ENCODE measurements at regions not wholly inside any gene's neighbourhood (a gene's known extent, or its start where the extent isn't known, plus 50 kb on each side); places are given as distances from the start of the nearest gene placed in this dataset.
A peak's percentile ranks its signal among the peaks of the same experiment; 100 is the strongest.
"Not testable (repeated sequence)": the region's sequence is repeated elsewhere in the genome, so short reads cannot be mapped to it uniquely, and the experiment has no call there.

DNA sequence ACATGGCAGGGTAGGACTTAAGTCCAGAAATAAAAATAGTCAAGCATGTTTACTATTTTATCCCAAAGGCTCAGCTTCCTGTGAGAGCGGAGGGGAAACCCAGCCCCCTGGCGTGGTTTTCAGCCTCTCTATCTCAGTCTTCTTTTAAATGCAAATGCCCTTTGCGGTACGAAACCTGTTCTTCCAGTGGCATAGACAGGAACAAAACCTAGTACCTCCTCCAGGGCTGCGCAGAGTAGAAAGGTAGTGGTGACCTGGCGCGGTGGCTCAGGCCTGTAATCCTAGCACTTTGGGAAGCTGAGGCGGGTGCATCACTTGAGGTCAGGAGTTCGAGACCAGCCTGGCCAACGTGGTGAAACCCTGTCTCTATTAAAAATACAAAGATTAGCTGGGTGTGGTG, 181.3 kb upstream of the FOXK1 start:
- no peaks in the 10 kb centered on the region for H3K27me3 ChIP-seq
- no peak overlapping the region for H3K27ac ChIP-seq
- no peaks in the 10 kb centered on the region for H3K9me3 ChIP-seq (ENCODE audit: low read depth)
- Mint-ChIP-seq H3K4me1 (no peaks in the 10 kb centered on the region), H3K9me3 (peaks cover 12% of the 10 kb centered on the region), H3K27me3 (ENCODE audit: insufficient read depth, low read depth) (peaks cover 2% of the 10 kb centered on the region), H3K36me3 (peaks cover 2% of the 10 kb centered on the region), H3K27ac (no peak overlapping the region), H3K4me3 (no peak overlapping the region)
- no peak overlapping the region for H3K9ac ChIP-seq
- DNase-seq (ENCODE audit: low spot score), result peak; percentile 18
- peak overlapping the region; percentile 69 for H2AFZ ChIP-seq (replicated peaks)
- H3F3A ChIP-seq (ENCODE audit: low read depth), result no peaks in the 10 kb centered on the region
- no peaks in the 10 kb centered on the region for H4K20me1 ChIP-seq (ENCODE audit: low read depth)
- no peak overlapping the region for H3K4me2 ChIP-seq
- H3K4me1 ChIP-seq, result no peaks in the 10 kb centered on the region
- H3K4me3 ChIP-seq, result no peak overlapping the region
- TF ChIP-seq, protein P1, sequence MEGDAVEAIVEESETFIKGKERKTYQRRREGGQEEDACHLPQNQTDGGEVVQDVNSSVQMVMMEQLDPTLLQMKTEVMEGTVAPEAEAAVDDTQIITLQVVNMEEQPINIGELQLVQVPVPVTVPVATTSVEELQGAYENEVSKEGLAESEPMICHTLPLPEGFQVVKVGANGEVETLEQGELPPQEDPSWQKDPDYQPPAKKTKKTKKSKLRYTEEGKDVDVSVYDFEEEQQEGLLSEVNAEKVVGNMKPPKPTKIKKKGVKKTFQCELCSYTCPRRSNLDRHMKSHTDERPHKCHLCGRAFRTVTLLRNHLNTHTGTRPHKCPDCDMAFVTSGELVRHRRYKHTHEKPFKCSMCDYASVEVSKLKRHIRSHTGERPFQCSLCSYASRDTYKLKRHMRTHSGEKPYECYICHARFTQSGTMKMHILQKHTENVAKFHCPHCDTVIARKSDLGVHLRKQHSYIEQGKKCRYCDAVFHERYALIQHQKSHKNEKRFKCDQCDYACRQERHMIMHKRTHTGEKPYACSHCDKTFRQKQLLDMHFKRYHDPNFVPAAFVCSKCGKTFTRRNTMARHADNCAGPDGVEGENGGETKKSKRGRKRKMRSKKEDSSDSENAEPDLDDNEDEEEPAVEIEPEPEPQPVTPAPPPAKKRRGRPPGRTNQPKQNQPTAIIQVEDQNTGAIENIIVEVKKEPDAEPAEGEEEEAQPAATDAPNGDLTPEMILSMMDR (IDR thresholded peaks at IDR 0.05), result no peak
- TF ChIP-seq EZH2phosphoT487 (IDR thresholded peaks at IDR 0.05), result no peak
- TF ChIP-seq EZH2 (IDR thresholded peaks at IDR 0.05), result no peak
- H3K79me2 ChIP-seq (ENCODE audit: low read depth), result no peaks in the 10 kb centered on the region
- no peaks in the 10 kb centered on the region for H3K36me3 ChIP-seq

DNA sequence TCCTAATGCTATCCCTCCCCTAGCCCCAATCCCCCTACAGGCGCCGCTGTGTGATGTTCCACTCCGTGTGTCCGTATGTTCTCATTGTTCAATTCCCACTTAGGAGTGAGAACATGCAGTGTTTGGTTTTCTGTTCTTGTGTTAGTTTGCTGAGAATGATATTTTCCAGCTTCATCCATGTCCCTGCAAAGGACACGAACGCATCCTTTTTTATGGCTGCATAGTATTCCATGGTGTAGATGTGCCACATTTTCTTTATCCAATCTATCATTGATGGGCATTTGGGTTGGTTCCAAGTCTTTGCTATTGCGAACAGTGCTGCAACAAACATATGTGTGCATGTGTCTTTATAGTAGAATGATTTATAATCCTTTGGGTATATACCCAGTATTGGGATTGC, 174.2 kb upstream of the FOXK1 start:
- not testable (repeated sequence) for H3K9ac ChIP-seq; H3F3A ChIP-seq (ENCODE audit: low read depth); H3K4me1 Mint-ChIP-seq; H3K27me3 Mint-ChIP-seq (ENCODE audit: insufficient read depth, low read depth); H3K9me3 ChIP-seq (ENCODE audit: low read depth); H3K4me3 Mint-ChIP-seq; H2AFZ ChIP-seq (replicated peaks); H3K27me3 ChIP-seq; H3K9me3 Mint-ChIP-seq; H3K27ac Mint-ChIP-seq; H3K4me2 ChIP-seq; H3K36me3 ChIP-seq; H3K4me3 ChIP-seq; H3K79me2 ChIP-seq (ENCODE audit: low read depth); H3K4me1 ChIP-seq; H3K36me3 Mint-ChIP-seq; H4K20me1 ChIP-seq (ENCODE audit: low read depth); DNase-seq (ENCODE audit: low spot score); H3K27ac ChIP-seq

DNA sequence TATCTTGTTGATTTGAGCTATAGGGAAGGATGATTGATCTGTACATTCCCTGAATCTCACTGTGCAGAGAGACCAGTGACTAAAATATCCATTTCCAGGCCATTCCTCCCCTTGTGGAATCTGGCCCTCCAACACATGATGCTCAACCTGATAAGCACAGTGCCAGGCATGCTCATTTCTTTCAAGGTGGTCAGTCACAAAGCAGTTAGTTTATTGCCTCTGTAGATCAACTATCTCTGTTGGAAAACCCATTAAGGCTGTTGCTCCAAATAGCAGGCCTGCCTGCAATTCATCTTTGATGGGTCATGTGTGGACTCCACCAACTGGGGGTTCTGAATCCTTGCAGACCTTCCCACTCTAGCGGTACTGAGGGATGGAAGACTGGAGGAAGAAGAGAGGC, 168.6 kb upstream of the FOXK1 start:
- H3K9me3 ChIP-seq (ENCODE audit: low read depth), result no peaks in the 10 kb centered on the region
- Mint-ChIP-seq H3K9me3 (peaks cover 6% of the 10 kb centered on the region), H3K4me3 (no peak overlapping the region), H3K27ac (no peak overlapping the region), H3K4me1 (no peaks in the 10 kb centered on the region), H3K27me3 (ENCODE audit: insufficient read depth, low read depth) (peaks cover 2% of the 10 kb centered on the region), H3K36me3 (no peaks in the 10 kb centered on the region)
- no peak overlapping the region for H3K4me3 ChIP-seq
- TF ChIP-seq EZH2phosphoT487 (IDR thresholded peaks at IDR 0.05), result no peak
- TF ChIP-seq EZH2 (IDR thresholded peaks at IDR 0.05), result no peak
- TF ChIP-seq, protein P1 (IDR thresholded peaks at IDR 0.05), result no peak
- no peak overlapping the region for H3K9ac ChIP-seq
- H4K20me1 ChIP-seq (ENCODE audit: low read depth), result no peaks in the 10 kb centered on the region
- DNase-seq (ENCODE audit: low spot score), result no peak
- H2AFZ ChIP-seq (replicated peaks), result no peak overlapping the region
- H3K27ac ChIP-seq, result no peak overlapping the region
- H3K4me1 ChIP-seq, result no peaks in the 10 kb centered on the region
- H3K4me2 ChIP-seq, result no peak overlapping the region
- no peaks in the 10 kb centered on the region for H3F3A ChIP-seq (ENCODE audit: low read depth)
- no peaks in the 10 kb centered on the region for H3K27me3 ChIP-seq
- H3K79me2 ChIP-seq (ENCODE audit: low read depth), result no peaks in the 10 kb centered on the region
- no peaks in the 10 kb centered on the region for H3K36me3 ChIP-seq

DNA sequence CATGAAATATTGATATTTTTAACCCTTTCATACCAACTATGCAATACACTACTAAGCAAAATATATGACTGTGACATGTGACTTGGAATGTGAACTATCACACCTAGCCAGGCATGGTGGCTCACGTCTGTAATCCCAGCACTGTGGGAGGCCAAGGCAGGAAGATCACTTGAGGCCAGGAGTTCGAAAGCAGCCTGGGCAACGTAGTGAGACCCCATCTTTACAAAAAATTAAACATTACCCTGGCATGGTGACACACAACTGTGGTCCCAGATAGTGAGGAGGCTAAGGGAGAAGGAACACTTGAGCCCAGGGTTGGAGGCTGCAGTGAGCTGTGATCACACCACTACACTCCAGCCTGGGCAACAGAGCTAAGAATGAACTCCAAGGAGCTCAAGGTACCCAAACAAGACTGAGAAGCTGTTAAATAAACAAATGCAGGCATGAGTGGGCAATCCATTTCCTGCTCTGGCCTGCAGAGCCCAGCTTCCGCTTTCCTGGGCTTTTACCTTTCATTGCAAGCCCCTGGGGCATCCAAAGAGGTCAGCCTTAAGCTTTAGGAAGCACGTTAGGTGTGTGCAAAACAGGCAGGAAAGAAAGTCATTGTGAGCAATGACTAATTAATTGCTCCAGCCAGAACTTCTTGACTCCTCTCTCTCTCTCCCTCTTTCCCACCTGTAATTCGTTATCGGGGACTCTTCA, 162.1 kb upstream of the FOXK1 start:
- no peak for DNase-seq (ENCODE audit: low spot score)
- Histone ChIP-seq H3F3A (ENCODE audit: low read depth) (no peaks in the 10 kb centered on the region), H3K4me1 (no peaks in the 10 kb centered on the region), H3K9me3 (ENCODE audit: low read depth) (no peaks in the 10 kb centered on the region), H2AFZ (replicated peaks) (peak overlapping the region; percentile 13), H3K27me3 (no peaks in the 10 kb centered on the region), H3K27ac (no peak overlapping the region), H4K20me1 (ENCODE audit: low read depth) (no peaks in the 10 kb centered on the region), H3K4me3 (no peak overlapping the region), H3K79me2 (ENCODE audit: low read depth) (no peaks in the 10 kb centered on the region), H3K9ac (no peak overlapping the region), H3K4me2 (no peak overlapping the region), H3K36me3 (no peaks in the 10 kb centered on the region)
- Mint-ChIP-seq H3K36me3 (no peaks in the 10 kb centered on the region), H3K27ac (no peak overlapping the region), H3K9me3 (peaks cover 5% of the 10 kb centered on the region), H3K4me3 (no peak overlapping the region), H3K4me1 (no peaks in the 10 kb centered on the region), H3K27me3 (ENCODE audit: insufficient read depth, low read depth) (peaks cover 2% of the 10 kb centered on the region)
- no peak for TF ChIP-seq EZH2phosphoT487 (IDR thresholded peaks at IDR 0.05)
- TF ChIP-seq, protein P1 (IDR thresholded peaks at IDR 0.05), result no peak
